IMR-90 (cell line): ENCODE measurements at regions not wholly inside any gene's neighbourhood (a gene's known extent, or its start where the extent isn't known, plus 50 kb on each side); places are given as distances from the start of the nearest gene placed in this dataset.

Source experiments
- ATAC-seq: fragments of 200-7000 bp; cut with Tn5 transposase; 2 replicates; pipeline ENCODE4 v1.9.1; 2020; ENCODE audit warnings: low read depth, mild to moderate bottlenecking, moderate library complexity
- BruUV-seq: library from RNA; stranded (reverse); fragments of 400-500 nt; replicated peaks from 2 replicates; lab custom pipeline; 2021; lab: Mats Ljungman, UMichigan
- CTCF ChIA-PET: fragments of 300-600 bp; formaldehyde crosslinking; extraction: SDS; loops from one replicate; lab custom pipeline; 2021; ENCODE audit warnings: antibody characterized with exemption; lab: Yijun Ruan, JAX
- POLR2A ChIA-PET: fragments of 300-600 bp; sonication (Branson Sonifier 250); formaldehyde crosslinking; loops from one replicate; lab custom pipeline; 2022; ENCODE audit warnings: antibody characterized with exemption; ENCODE audit not compliant: unreplicated experiment; lab: Charles Lee
- DNase-seq: peaks from one replicate; pipeline ENCODE4 v3.0.0; 2013
- H2AFZ ChIP-seq: replicated peaks from 2 replicates; pipeline ENCODE3; 2013; ENCODE audit warnings: low read length, mild to moderate bottlenecking; ENCODE audit not compliant: poor library complexity
- H2AK5ac ChIP-seq: 2 replicates; pipeline ENCODE4 v1.6.1; 2013; ENCODE audit warnings: low read depth, low read length, inconsistent platforms
- H2AK9ac ChIP-seq: replicated peaks from 2 replicates; pipeline ENCODE3; 2013; ENCODE audit warnings: mild to moderate bottlenecking, low read depth, low read length, moderate library complexity; ENCODE audit not compliant: poor library complexity
- H2BK120ac ChIP-seq: 2 replicates; pipeline ENCODE4 v1.6.1; 2013; ENCODE audit warnings: low read depth, low read length, inconsistent platforms
- H2BK15ac ChIP-seq: 3 replicates; pipeline ENCODE4 v1.6.1; 2013; ENCODE audit warnings: low read depth, low read length, inconsistent platforms
- H2BK20ac ChIP-seq: 2 replicates; pipeline ENCODE4 v1.6.1; 2013; ENCODE audit warnings: low read depth, mild to moderate bottlenecking, inconsistent platforms, low read length, moderate library complexity
- H2BK5ac ChIP-seq: 2 replicates; pipeline ENCODE4 v1.6.1; 2013; ENCODE audit warnings: mild to moderate bottlenecking, low read depth, low read length, inconsistent platforms; ENCODE audit not compliant: poor library complexity, severe bottlenecking
- H3K14ac ChIP-seq: replicated peaks from 2 replicates; pipeline ENCODE4 v1.6.1; 2013; ENCODE audit warnings: low read depth, low read length, inconsistent platforms
- H3K18ac ChIP-seq: 2 replicates; pipeline ENCODE4 v1.6.1; 2013; ENCODE audit warnings: low read depth, low read length, control low read depth
- H3K23ac ChIP-seq: 2 replicates; pipeline ENCODE4 v1.6.1; 2013; ENCODE audit warnings: low read depth, low read length, inconsistent platforms
- H3K27ac ChIP-seq: 2 replicates; pipeline ENCODE4 v1.5.1; 2013; ENCODE audit warnings: mild to moderate bottlenecking, control low read depth, low read length; ENCODE audit not compliant: insufficient read depth
- H3K27me3 ChIP-seq: 2 replicates; pipeline ENCODE4 v1.6.1; 2013; ENCODE audit warnings: low read length; ENCODE audit not compliant: control insufficient read depth, insufficient read depth
- H3K36me3 ChIP-seq: 2 replicates; pipeline ENCODE4 v1.6.1; 2013; ENCODE audit warnings: low read length, mixed read lengths; ENCODE audit not compliant: control insufficient read depth, insufficient read depth
- H3K4ac ChIP-seq: 2 replicates; pipeline ENCODE4 v1.6.1; 2013; ENCODE audit warnings: low read depth, low read length, inconsistent platforms
- H3K4me1 ChIP-seq: 2 replicates; pipeline ENCODE4 v1.6.1; 2013; ENCODE audit warnings: low read length, mixed read lengths; ENCODE audit not compliant: control insufficient read depth, insufficient read depth
- H3K4me2 ChIP-seq: 2 replicates; pipeline ENCODE4 v1.6.1; 2013; ENCODE audit warnings: low read depth, mild to moderate bottlenecking, control low read depth, low read length, moderate library complexity
- H3K4me3 ChIP-seq: 2 replicates; pipeline ENCODE4 v1.5.1; 2013; ENCODE audit warnings: low read depth, mild to moderate bottlenecking, control low read depth, low read length, moderate library complexity; ENCODE audit not compliant: insufficient read depth
- H3K56ac ChIP-seq: 2 replicates; pipeline ENCODE4 v1.6.1; 2013; ENCODE audit warnings: low read length, inconsistent platforms; ENCODE audit not compliant: insufficient read depth; ENCODE audit errors: extremely low read depth
- H3K79me1 ChIP-seq, 2 experiments: 2 replicates each; pipeline ENCODE4 v1.6.1; 2013; ENCODE audit warnings: low read length in 2 of 2, inconsistent platforms in 1 of 2, low read depth in 1 of 2
- H3K9ac ChIP-seq: 2 replicates; pipeline ENCODE4 v1.6.1; 2013; ENCODE audit warnings: low read depth, low read length, control low read depth
- H3K9me1 ChIP-seq: 2 replicates; pipeline ENCODE4 v1.6.1; 2013; ENCODE audit warnings: low read length, inconsistent platforms; ENCODE audit not compliant: insufficient read depth
- H3K9me3 ChIP-seq: 2 replicates; pipeline ENCODE4 v1.6.1; 2013; ENCODE audit warnings: low read length; ENCODE audit not compliant: control insufficient read depth, insufficient read depth
- H4K20me1 ChIP-seq: 2 replicates; pipeline ENCODE4 v1.6.1; 2013; ENCODE audit warnings: low read length, inconsistent platforms; ENCODE audit not compliant: insufficient read depth
- H4K5ac ChIP-seq: 2 replicates; pipeline ENCODE4 v1.6.1; 2013; ENCODE audit warnings: mild to moderate bottlenecking, low read depth, low read length, control low read depth
- H4K8ac ChIP-seq, 2 experiments: 2 replicates each; pipeline ENCODE4 v1.6.1; 2013; ENCODE audit warnings: low read depth in 2 of 2, low read length in 2 of 2, control low read depth in 1 of 2, inconsistent platforms in 1 of 2
- H4K91ac ChIP-seq: 2 replicates; pipeline ENCODE4 v1.6.1; 2013; ENCODE audit warnings: low read depth, low read length, inconsistent platforms; ENCODE audit not compliant: insufficient read depth
- FOS ChIP-seq: fragments of 150-350 bp; IDR thresholded peaks from 2 replicates; pipeline ENCODE4 v1.6.1; 2016; ENCODE audit warnings: low read depth, low read length
- MAZ ChIP-seq: IDR thresholded peaks from 2 replicates; pipeline ENCODE4 v1.6.1; 2012; ENCODE audit warnings: low read depth, mild to moderate bottlenecking, low read length, improper control_type of control experiment, moderate library complexity, borderline replicate concordance
- POLR2A ChIP-seq: IDR thresholded peaks from 2 replicates; pipeline ENCODE4 v1.6.1; 2012; ENCODE audit warnings: mild to moderate bottlenecking, low read depth, low read length
- RCOR1 ChIP-seq: IDR thresholded peaks from 2 replicates; pipeline ENCODE4 v1.6.1; 2012; ENCODE audit warnings: mild to moderate bottlenecking, low read length, improper control_type of control experiment; ENCODE audit not compliant: insufficient replicate concordance
- RFX5 ChIP-seq: IDR thresholded peaks from 2 replicates; pipeline ENCODE4 v1.8.0; 2012; ENCODE audit warnings: low read depth, mild to moderate bottlenecking, low read length, moderate library complexity
- SMC3 ChIP-seq: fragments of 150-350 bp; IDR thresholded peaks from 2 replicates; pipeline ENCODE4 v1.6.1; 2016; ENCODE audit warnings: low read depth, mild to moderate bottlenecking, antibody characterized with exemption, low read length, moderate library complexity
- WGBS, 2 experiments: methylation state at CpG; one replicate each; pipeline versions ENCODE4 v1.1.5 to v1.1.7; 2013; ENCODE audit warnings: missing lambda C conversion rate in 2 of 2; ENCODE audit not compliant: insufficient read length in 1 of 2; ENCODE audit errors: extremely low coverage in 2 of 2; 5-methylcytosine and 5-hydroxymethylcytosine counted together
- dilution Hi-C: fragments of 300-500 bp; cut with HindIII; formaldehyde crosslinking; loops from one replicate; pipeline ENCODE4 v1.14.3; 2018; ENCODE audit warnings: low sequenced_read_pairs; ENCODE audit not compliant: unreplicated experiment
- in situ Hi-C: fragments of 300-500 bp; cut with MboI; formaldehyde crosslinking; loops from 3 replicates; pipeline ENCODE4 v1.14.3; 2019; ENCODE audit warnings: low sequenced_read_pairs, inconsistent platforms, mixed read lengths
- intact Hi-C: fragments of 100-400 bp; cut with micrococcal nuclease; formaldehyde crosslinking; loops from 2 replicates; pipeline ENCODE4 v1.10.0; 2022
- TF ChIP-seq, protein P1 (sequence below): conservative IDR thresholded peaks from 2 replicates; pipeline ENCODE4 v1.5.1; 2012; ENCODE audit warnings: mild to moderate bottlenecking, low read depth, low read length, improper control_type of control experiment
- TF ChIP-seq, protein P2 (sequence below): fragments of 150-350 bp; IDR thresholded peaks from 2 replicates; pipeline ENCODE4 v1.6.1; 2017; ENCODE audit warnings: mild to moderate bottlenecking, antibody characterized with exemption, low read length, low read depth

DNA sequence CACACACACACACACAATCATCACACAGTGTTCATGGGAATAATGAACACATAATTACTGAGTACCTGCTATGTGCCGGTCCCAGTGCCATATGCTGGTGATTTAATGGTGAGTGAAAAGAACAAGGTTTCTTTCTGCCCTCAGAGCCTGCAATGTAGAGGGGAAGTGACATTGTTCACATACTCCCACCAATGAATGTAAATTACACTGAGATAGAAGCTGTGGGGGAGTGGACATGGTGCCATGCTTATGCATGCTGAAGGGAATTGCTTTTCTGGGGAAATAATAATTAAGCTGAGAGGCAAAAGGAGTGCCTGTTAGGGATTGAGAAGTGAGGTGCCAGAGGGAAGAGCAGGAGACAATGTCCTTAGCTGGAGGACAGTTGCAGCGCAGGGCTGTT lies 175.1 kb downstream of the MFSD1 start:
- intact Hi-C loops = no loop called here
- dilution Hi-C loops = no loop called here

More for the DNA sequence above, 175.1 kb downstream of the MFSD1 start:
- H3K9me3 ChIP-seq = no peaks in the 10 kb centered on the region
- no peak overlapping the region for H2BK20ac ChIP-seq
- H3K36me3 ChIP-seq = no peaks in the 10 kb centered on the region
- no CpG with 5 or more reads among the region's 2 CpGs for WGBS, 2 experiments
- no peak overlapping the region for H4K91ac ChIP-seq
- in situ Hi-C loops = no loop called here
- H2AFZ ChIP-seq = peak overlapping the region; percentile 43
- H3K4ac ChIP-seq = no peak overlapping the region
- no peaks in the 10 kb centered on the region for H3K79me1 ChIP-seq
- no peak overlapping the region for H2BK120ac ChIP-seq
- no peak for ATAC-seq
- H3K4me3 ChIP-seq = no peak overlapping the region
- no peak overlapping the region for H4K8ac ChIP-seq
- H3K9ac ChIP-seq = no peak overlapping the region
- ChIA-PET POLR2A (no interaction called here), CTCF (no interaction called here)
- H3K23ac ChIP-seq = no peak overlapping the region
- no peaks in the 10 kb centered on the region for H4K20me1 ChIP-seq
- no peak overlapping the region for H2AK9ac ChIP-seq
- H2BK15ac ChIP-seq = no peak overlapping the region
- H2BK5ac ChIP-seq = no peak overlapping the region
- no peak overlapping the region for H3K14ac ChIP-seq
- no peak for DNase-seq
- H3K18ac ChIP-seq = no peak overlapping the region
- no peak overlapping the region for H3K27ac ChIP-seq
- no peaks in the 10 kb centered on the region for H3K4me1 ChIP-seq
- no peak overlapping the region for H2AK5ac ChIP-seq
- no peak overlapping the region for H3K4me2 ChIP-seq
- H3K27me3 ChIP-seq = no peaks in the 10 kb centered on the region; the same call in 1 of the 2 replicates
- no peaks in the 10 kb centered on the region for H3K9me1 ChIP-seq
- no TSS peak for BruUV-seq
- no peak overlapping the region for H4K5ac ChIP-seq
- TF ChIP-seq, protein P1, sequence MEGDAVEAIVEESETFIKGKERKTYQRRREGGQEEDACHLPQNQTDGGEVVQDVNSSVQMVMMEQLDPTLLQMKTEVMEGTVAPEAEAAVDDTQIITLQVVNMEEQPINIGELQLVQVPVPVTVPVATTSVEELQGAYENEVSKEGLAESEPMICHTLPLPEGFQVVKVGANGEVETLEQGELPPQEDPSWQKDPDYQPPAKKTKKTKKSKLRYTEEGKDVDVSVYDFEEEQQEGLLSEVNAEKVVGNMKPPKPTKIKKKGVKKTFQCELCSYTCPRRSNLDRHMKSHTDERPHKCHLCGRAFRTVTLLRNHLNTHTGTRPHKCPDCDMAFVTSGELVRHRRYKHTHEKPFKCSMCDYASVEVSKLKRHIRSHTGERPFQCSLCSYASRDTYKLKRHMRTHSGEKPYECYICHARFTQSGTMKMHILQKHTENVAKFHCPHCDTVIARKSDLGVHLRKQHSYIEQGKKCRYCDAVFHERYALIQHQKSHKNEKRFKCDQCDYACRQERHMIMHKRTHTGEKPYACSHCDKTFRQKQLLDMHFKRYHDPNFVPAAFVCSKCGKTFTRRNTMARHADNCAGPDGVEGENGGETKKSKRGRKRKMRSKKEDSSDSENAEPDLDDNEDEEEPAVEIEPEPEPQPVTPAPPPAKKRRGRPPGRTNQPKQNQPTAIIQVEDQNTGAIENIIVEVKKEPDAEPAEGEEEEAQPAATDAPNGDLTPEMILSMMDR = no peak
- TF ChIP-seq POLR2A = no peak
- TF ChIP-seq FOS = no peak
- TF ChIP-seq RCOR1 = no peak
- TF ChIP-seq, protein P2, sequence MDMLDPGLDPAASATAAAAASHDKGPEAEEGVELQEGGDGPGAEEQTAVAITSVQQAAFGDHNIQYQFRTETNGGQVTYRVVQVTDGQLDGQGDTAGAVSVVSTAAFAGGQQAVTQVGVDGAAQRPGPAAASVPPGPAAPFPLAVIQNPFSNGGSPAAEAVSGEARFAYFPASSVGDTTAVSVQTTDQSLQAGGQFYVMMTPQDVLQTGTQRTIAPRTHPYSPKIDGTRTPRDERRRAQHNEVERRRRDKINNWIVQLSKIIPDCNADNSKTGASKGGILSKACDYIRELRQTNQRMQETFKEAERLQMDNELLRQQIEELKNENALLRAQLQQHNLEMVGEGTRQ = no peak
- no peak for TF ChIP-seq MAZ
- TF ChIP-seq SMC3 = no peak
- no peak for TF ChIP-seq RFX5
- H3K56ac ChIP-seq = no peak overlapping the region
